Endothelial cell of umbilical vein (primary cell): ENCODE measurements at regions not wholly inside any gene's neighbourhood (a gene's known extent, or its start where the extent isn't known, plus 50 kb on each side); places are given as distances from the start of the nearest gene placed in this dataset.

Source experiments
- BruUV-seq: library from RNA; stranded (reverse); fragments of 400-500 nt; replicated peaks from 2 replicates; lab custom pipeline; 2021; lab: Mats Ljungman, UMichigan
- CTCF ChIA-PET: fragments of 300-600, 350-600 bp; sonication (Branson Sonifier 250); formaldehyde crosslinking; loops from one replicate; lab custom pipeline; 2021; ENCODE audit warnings: antibody characterized with exemption, inconsistent platforms; lab: Charles Lee
- POLR2A ChIA-PET: fragments of 300-600, 350-600 bp; sonication (Branson Sonifier 250); formaldehyde crosslinking; loops from one replicate; lab custom pipeline; 2021; ENCODE audit warnings: antibody characterized with exemption, inconsistent platforms; lab: Charles Lee
- DNase-seq: peaks from one replicate; pipeline ENCODE4 v3.0.0-alpha.2; 2011; ENCODE audit warnings: low read depth, low spot score
- FAIRE-seq: peaks from 2 replicates; lab custom pipeline; 2011; peaks lifted over from hg19 to GRCh38; lab: Jason Lieb, UNC
- H2AFZ ChIP-seq: 2 replicates; pipeline ENCODE4 v1.6.0; 2012; ENCODE audit warnings: low read depth, low read length, control low read depth, inconsistent platforms
- H3K27ac ChIP-seq: 2 replicates; pipeline ENCODE4 v1.5.1; 2011; ENCODE audit warnings: low read depth, mild to moderate bottlenecking, control low read depth, low read length, moderate library complexity; ENCODE audit not compliant: insufficient read depth
- H3K27me3 ChIP-seq, 2 experiments: 2 replicates each; pipeline versions ENCODE4 v1.6.0 to v1.6.1; 2011; ENCODE audit warnings: low read length in 2 of 2, mixed read lengths in 1 of 2; ENCODE audit not compliant: control insufficient read depth in 2 of 2, insufficient read depth in 2 of 2
- H3K36me3 ChIP-seq, 2 experiments: 2 replicates in 1 of 2; 3 replicates in 1 of 2; pipeline ENCODE4 v1.5.1; 2011; ENCODE audit warnings: low read length in 2 of 2, mild to moderate bottlenecking in 1 of 2, moderate library complexity in 1 of 2; ENCODE audit not compliant: control insufficient read depth in 2 of 2, insufficient read depth in 2 of 2; ENCODE audit errors: extremely low read depth in 1 of 2
- H3K4me1 ChIP-seq: 3 replicates; pipeline ENCODE4 v1.5.1; 2011; ENCODE audit warnings: mild to moderate bottlenecking, low read length; ENCODE audit not compliant: control insufficient read depth, insufficient read depth; ENCODE audit errors: extremely low read depth
- H3K4me2 ChIP-seq: 2 replicates; pipeline ENCODE4 v1.6.1; 2011; ENCODE audit warnings: low read length, control low read depth, mixed read lengths; ENCODE audit not compliant: insufficient read depth
- H3K4me3 ChIP-seq, 3 experiments: fragments of 200-600 bp in 1 of 3; sonication (generic), shearing (Covaris generic) in 1 of 3; replicated peaks in 1 of 3; 2 replicates each; pipeline ENCODE4 v1.5.1; 2011 to 2016; ENCODE audit warnings: control low read depth in 3 of 3, low read length in 3 of 3, mild to moderate bottlenecking in 2 of 3, inconsistent platforms in 1 of 3, low read depth in 1 of 3, moderate library complexity in 1 of 3; ENCODE audit not compliant: insufficient read depth in 1 of 3
- H3K79me2 ChIP-seq: 2 replicates; pipeline ENCODE4 v1.6.0; 2012; ENCODE audit warnings: low read length, inconsistent platforms; ENCODE audit not compliant: control insufficient read depth, insufficient read depth
- H3K9ac ChIP-seq: replicated peaks from 2 replicates; pipeline ENCODE3; 2011; ENCODE audit warnings: low read length, control low read depth; ENCODE audit not compliant: insufficient read depth; ENCODE audit errors: extremely low read depth
- H3K9me1 ChIP-seq: replicated peaks from 3 replicates; pipeline ENCODE4 v1.6.0; 2011; ENCODE audit warnings: mild to moderate bottlenecking, low read length; ENCODE audit not compliant: control insufficient read depth, insufficient read depth; ENCODE audit errors: extremely low read depth
- H3K9me3 ChIP-seq: replicated peaks from 2 replicates; pipeline ENCODE4 v1.5.1; 2012; ENCODE audit warnings: low read length, inconsistent platforms; ENCODE audit not compliant: control insufficient read depth, insufficient read depth
- H4K20me1 ChIP-seq: replicated peaks from 2 replicates; pipeline ENCODE3; 2011; ENCODE audit warnings: mild to moderate bottlenecking, low read length; ENCODE audit not compliant: control insufficient read depth, insufficient read depth; ENCODE audit errors: extremely low read depth
- EZH2 ChIP-seq: IDR thresholded peaks from 2 replicates; pipeline ENCODE4 v1.6.1; 2012; ENCODE audit warnings: borderline replicate concordance, low read depth, mild to moderate bottlenecking, moderate library complexity, low read length, inconsistent platforms; ENCODE audit not compliant: severe bottlenecking
- FOS ChIP-seq: IDR thresholded peaks from 2 replicates; pipeline ENCODE4 v1.6.1; 2011; ENCODE audit warnings: mild to moderate bottlenecking, low read length, moderate library complexity, borderline replicate concordance; ENCODE audit not compliant: insufficient read depth
- GATA2 ChIP-seq: IDR thresholded peaks from 2 replicates; pipeline ENCODE4 v1.7.0; 2011; ENCODE audit warnings: low read depth, mild to moderate bottlenecking, moderate library complexity, mixed read lengths, low read length; ENCODE audit not compliant: insufficient read length, insufficient read depth
- JUN ChIP-seq: IDR thresholded peaks from 2 replicates; pipeline ENCODE4 v1.6.1; 2011; ENCODE audit warnings: borderline replicate concordance, low read depth; ENCODE audit not compliant: insufficient read length, insufficient read depth
- MYC ChIP-seq: IDR thresholded peaks from one replicate; pipeline ENCODE4 v1.6.1; 2011; ENCODE audit warnings: mild to moderate bottlenecking, low read depth, low read length
- POLR2A ChIP-seq: IDR thresholded peaks from 2 replicates; pipeline ENCODE4 v1.6.1; 2012; ENCODE audit warnings: low read depth, mild to moderate bottlenecking, control low read depth, low read length
- POLR2AphosphoS5 ChIP-seq: IDR thresholded peaks from 2 replicates; pipeline ENCODE4 v1.6.1; 2012; ENCODE audit warnings: low read depth, mild to moderate bottlenecking, control low read depth, low read length, moderate library complexity; ENCODE audit not compliant: insufficient read depth
- dilution Hi-C: fragments of 300-500 bp; cut with MboI; formaldehyde crosslinking; loops from one replicate; pipeline ENCODE4 v1.15.0; 2019; ENCODE audit warnings: low sequenced_read_pairs; ENCODE audit not compliant: extremely low pct_ligation_motif_present
- intact Hi-C: fragments of 100-400 bp; cut with micrococcal nuclease; formaldehyde crosslinking; loops from one replicate; pipeline ENCODE4 v1.10.0; 2022
- TF ChIP-seq, protein P1 (sequence below): IDR thresholded peaks from 2 replicates; pipeline ENCODE4 v1.6.1; 2011; ENCODE audit not compliant: insufficient read depth, insufficient read length
- TF ChIP-seq, protein P2 (sequence below), 2 donors: IDR thresholded peaks; 1 replicate in 1 of 2; 2 replicates in 1 of 2; pipeline ENCODE4 v1.5.1; 2011; ENCODE audit warnings: low read length in 2 of 2, mild to moderate bottlenecking in 2 of 2, moderate library complexity in 2 of 2, control low read depth in 1 of 2, inconsistent platforms in 1 of 2, low read depth in 1 of 2; ENCODE audit not compliant: insufficient read depth in 1 of 2; ENCODE audit errors: extremely low read depth in 1 of 2

DNA sequence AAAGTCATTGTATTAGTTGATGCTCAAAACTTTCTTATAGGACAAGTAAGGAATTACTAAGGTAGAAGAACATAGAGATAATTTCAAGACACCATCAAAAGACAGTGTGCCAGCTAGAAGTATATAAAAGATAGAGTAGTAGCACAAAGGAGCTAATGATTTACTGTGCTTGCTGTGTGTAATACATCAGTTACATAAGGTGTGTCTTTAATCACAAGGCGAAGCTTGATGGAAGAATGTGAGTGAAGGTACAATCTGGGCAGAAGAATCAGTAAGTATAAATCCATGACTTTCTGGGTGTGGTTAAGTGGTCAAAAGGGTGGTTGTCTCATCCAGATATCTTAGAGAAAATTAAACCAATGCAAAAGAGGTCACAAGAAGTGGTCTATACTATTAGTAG, 95.1 kb upstream of the BOD1L1 start:
- H3K9ac ChIP-seq: no peak overlapping the region
- intact Hi-C loops: no loop called here
- no peak overlapping the region for H2AFZ ChIP-seq
- H3K4me1 ChIP-seq: no peaks in the 10 kb centered on the region
- H3K79me2 ChIP-seq: no peaks in the 10 kb centered on the region
- H3K36me3 ChIP-seq: no peaks in the 10 kb centered on the region
- FAIRE-seq (no peak), DNase-seq (no peak)
- dilution Hi-C loops: no loop called here
- CTCF ChIA-PET: no interaction called here
- POLR2A ChIA-PET: no interaction called here
- no peak for TF ChIP-seq JUN
- no peak for TF ChIP-seq GATA2
- no peak for TF ChIP-seq POLR2A
- no peak for TF ChIP-seq EZH2
- TF ChIP-seq POLR2AphosphoS5: no peak
- TF ChIP-seq, protein P1, sequence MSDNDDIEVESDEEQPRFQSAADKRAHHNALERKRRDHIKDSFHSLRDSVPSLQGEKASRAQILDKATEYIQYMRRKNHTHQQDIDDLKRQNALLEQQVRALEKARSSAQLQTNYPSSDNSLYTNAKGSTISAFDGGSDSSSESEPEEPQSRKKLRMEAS: no peak
- no peak for TF ChIP-seq MYC
- no peak for TF ChIP-seq FOS
- TF ChIP-seq, protein P2, sequence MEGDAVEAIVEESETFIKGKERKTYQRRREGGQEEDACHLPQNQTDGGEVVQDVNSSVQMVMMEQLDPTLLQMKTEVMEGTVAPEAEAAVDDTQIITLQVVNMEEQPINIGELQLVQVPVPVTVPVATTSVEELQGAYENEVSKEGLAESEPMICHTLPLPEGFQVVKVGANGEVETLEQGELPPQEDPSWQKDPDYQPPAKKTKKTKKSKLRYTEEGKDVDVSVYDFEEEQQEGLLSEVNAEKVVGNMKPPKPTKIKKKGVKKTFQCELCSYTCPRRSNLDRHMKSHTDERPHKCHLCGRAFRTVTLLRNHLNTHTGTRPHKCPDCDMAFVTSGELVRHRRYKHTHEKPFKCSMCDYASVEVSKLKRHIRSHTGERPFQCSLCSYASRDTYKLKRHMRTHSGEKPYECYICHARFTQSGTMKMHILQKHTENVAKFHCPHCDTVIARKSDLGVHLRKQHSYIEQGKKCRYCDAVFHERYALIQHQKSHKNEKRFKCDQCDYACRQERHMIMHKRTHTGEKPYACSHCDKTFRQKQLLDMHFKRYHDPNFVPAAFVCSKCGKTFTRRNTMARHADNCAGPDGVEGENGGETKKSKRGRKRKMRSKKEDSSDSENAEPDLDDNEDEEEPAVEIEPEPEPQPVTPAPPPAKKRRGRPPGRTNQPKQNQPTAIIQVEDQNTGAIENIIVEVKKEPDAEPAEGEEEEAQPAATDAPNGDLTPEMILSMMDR (IDR thresholded peaks at IDR 0.05; ENCODE audit: extremely low read depth in 1 of 2, insufficient read depth in 1 of 2, low read depth in 1 of 2, low read length in 2 of 2): no peak
- no peak overlapping the region for H3K27ac ChIP-seq
- H3K4me3 ChIP-seq: no peak overlapping the region
- no peaks in the 10 kb centered on the region for H3K9me3 ChIP-seq
- BruUV-seq: no TSS peak
- H3K27me3 ChIP-seq: no peaks in the 10 kb centered on the region
- H3K9me1 ChIP-seq: no peaks in the 10 kb centered on the region
- H3K4me2 ChIP-seq: no peak overlapping the region
- H4K20me1 ChIP-seq: no peaks in the 10 kb centered on the region
